HEK293 (cell line): ENCODE measurements at regions not wholly inside any gene's neighbourhood (a gene's known extent, or its start where the extent isn't known, plus 50 kb on each side); places are given as distances from the start of the nearest gene placed in this dataset.

Experiments
- CTCF ChIP-seq: fragments of 450-650 bp; formaldehyde crosslinking; IDR thresholded peaks from 2 replicates; pipeline ENCODE4 v1.5.1; 2016; ENCODE audit warnings: missing biosample characterization, missing genetic modification characterization
- KLF9 ChIP-seq: fragments of 450-650 bp; formaldehyde crosslinking; IDR thresholded peaks from 2 replicates; pipeline ENCODE4 v1.5.1; 2016; ENCODE audit warnings: missing biosample characterization, missing genetic modification characterization, low read depth
- ZBTB49 ChIP-seq: fragments of 450-650 bp; formaldehyde crosslinking; IDR thresholded peaks from 2 replicates; pipeline ENCODE4 v1.5.1; 2016; ENCODE audit warnings: missing biosample characterization, missing genetic modification characterization, low read depth
- ZNF280C ChIP-seq: fragments of 450-650 bp; formaldehyde crosslinking; IDR thresholded peaks from 2 replicates; pipeline ENCODE4 v1.5.1; 2016; ENCODE audit warnings: missing biosample characterization, missing genetic modification characterization
- ZNF660 ChIP-seq: fragments of 450-650 bp; IDR thresholded peaks from 2 replicates; pipeline ENCODE4 v1.5.1; 2018; ENCODE audit warnings: missing biosample characterization, mild to moderate bottlenecking, missing genetic modification characterization

- TF ChIP-seq KLF9 (tag by site-specific recombination) (no peak), ZNF280C (tag by site-specific recombination) (no peak), CTCF (no peak), ZBTB49 (tag by site-specific recombination) (no peak), ZNF660 (tag by site-specific recombination) (peak; percentile 66; the same call in 1 of the 2 replicates)
Observed at GRCh38 chr5:116626272-116626723, 51.7 kb upstream of the SEMA6A start.
